H1 (cell line): ENCODE measurements at regions not wholly inside any gene's neighbourhood (a gene's known extent, or its start where the extent isn't known, plus 50 kb on each side); places are given as distances from the start of the nearest gene placed in this dataset.

Experiments
- BRCA1 ChIP-seq: IDR thresholded peaks from 2 replicates; pipeline ENCODE4 v1.6.1; 2012; ENCODE audit warnings: low read depth, low read length, improper control_type of control experiment
- CHD2 ChIP-seq: IDR thresholded peaks from 2 replicates; pipeline ENCODE4 v1.6.1; 2012; ENCODE audit warnings: low read length, improper control_type of control experiment
- CTCF ChIP-seq, 3 experiments: IDR thresholded peaks; 1 replicate in 2 of 3; 2 replicates in 1 of 3; pipeline versions ENCODE4 v1.5.1 to v1.6.1; 2011; ENCODE audit warnings: low read length in 3 of 3, mild to moderate bottlenecking in 3 of 3, inconsistent platforms in 2 of 3, low read depth in 1 of 3, moderate library complexity in 1 of 3; ENCODE audit not compliant: insufficient read depth in 1 of 3; ENCODE audit errors: control extremely low read depth in 1 of 3
- EZH2 ChIP-seq: fragments of 200-600 bp; sonication (generic); IDR thresholded peaks from 2 replicates; pipeline ENCODE4 v1.7.1; 2012; ENCODE audit warnings: low read depth, mild to moderate bottlenecking, moderate library complexity, low read length, inconsistent platforms; ENCODE audit not compliant: severe bottlenecking
- GTF2F1 ChIP-seq: IDR thresholded peaks from 2 replicates; pipeline ENCODE4 v1.6.1; 2012; ENCODE audit warnings: low read depth, low read length, improper control_type of control experiment, borderline replicate concordance
- HDAC2 ChIP-seq, 2 experiments: fragments of 300-600 bp in 1 of 2; sonication (generic) in 1 of 2; IDR thresholded peaks; 2 replicates each; pipeline ENCODE4 v1.6.1; 2011 to 2012; ENCODE audit warnings: low read depth in 2 of 2, low read length in 2 of 2, mild to moderate bottlenecking in 2 of 2, moderate library complexity in 2 of 2, borderline replicate concordance in 1 of 2, inconsistent platforms in 1 of 2
- JUND ChIP-seq: IDR thresholded peaks from 2 replicates; pipeline ENCODE4 v1.6.1; 2011; ENCODE audit warnings: mild to moderate bottlenecking, improper control_type of control experiment, low read length
- POLR2A ChIP-seq, 2 experiments: IDR thresholded peaks; 1 replicate in 1 of 2; 2 replicates in 1 of 2; pipeline ENCODE4 v1.6.1; 2011; ENCODE audit warnings: low read depth in 2 of 2, low read length in 2 of 2, mild to moderate bottlenecking in 2 of 2; ENCODE audit errors: control extremely low read depth in 1 of 2
- POLR2AphosphoS5 ChIP-seq: IDR thresholded peaks from 2 replicates; pipeline ENCODE4 v1.6.1; 2011; ENCODE audit warnings: low read depth, low read length
- SIN3A ChIP-seq, 2 experiments: IDR thresholded peaks in 1 of 2; conservative IDR thresholded peaks in 1 of 2; 2 replicates each; pipeline ENCODE4 v1.6.1; 2011 to 2012; ENCODE audit warnings: low read length in 2 of 2, improper control_type of control experiment in 1 of 2, low read depth in 1 of 2, mild to moderate bottlenecking in 1 of 2
- SRF ChIP-seq: IDR thresholded peaks from 2 replicates; pipeline ENCODE4 v1.6.1; 2011; ENCODE audit warnings: mild to moderate bottlenecking, low read depth, low read length, moderate library complexity
- SUZ12 ChIP-seq: fragments of 200-600 bp; sonication (generic); IDR thresholded peaks from 2 replicates; pipeline ENCODE4 v1.6.1; 2012; ENCODE audit warnings: mild to moderate bottlenecking, inconsistent platforms, low read length, moderate library complexity, mixed read lengths
- TAF1 ChIP-seq: IDR thresholded peaks from 2 replicates; pipeline ENCODE4 v1.6.1; 2011; ENCODE audit warnings: mild to moderate bottlenecking, low read depth, low read length
- ZNF274 ChIP-seq: IDR thresholded peaks from 2 replicates; pipeline ENCODE4 v1.7.0; 2012; ENCODE audit warnings: low read length, borderline replicate concordance; ENCODE audit errors: extremely low read depth

- TF ChIP-seq CTCF (IDR thresholded peaks at IDR 0.05; ENCODE audit: control extremely low read depth in 1 of 3, insufficient read depth in 1 of 3, low read depth in 1 of 3, low read length in 3 of 3) (no peak), POLR2A (IDR thresholded peaks at IDR 0.05; ENCODE audit: control extremely low read depth in 1 of 2, low read depth in 2 of 2, low read length in 2 of 2) (no peak), GTF2F1 (no peak), EZH2 (no peak), POLR2AphosphoS5 (no peak), CHD2 (no peak), SUZ12 (no peak), JUND (peak; percentile 78), BRCA1 (no peak), SRF (no peak), HDAC2 (IDR thresholded peaks at IDR 0.05; ENCODE audit: borderline replicate concordance in 1 of 2, low read depth in 2 of 2, low read length in 2 of 2) (no peak), TAF1 (no peak), SIN3A (conservative IDR thresholded peaks at IDR 0.05 in 1 of 2, IDR thresholded peaks at IDR 0.05 in 1 of 2; ENCODE audit: low read depth in 1 of 2, low read length in 2 of 2) (no peak), ZNF274 (no peak)
Measured at GRCh38 chr7:132643302-132643701, 67.0 kb upstream of the PLXNA4 start.
